ENCODE measurements at regions not wholly inside any gene's neighbourhood (a gene's known extent, or its start where the extent isn't known, plus 50 kb on each side); places are given as distances from the start of the nearest gene placed in this dataset.
"Not testable (repeated sequence)": the region's sequence is repeated elsewhere in the genome, so short reads cannot be mapped to it uniquely, and the experiment has no call there.

DNA sequence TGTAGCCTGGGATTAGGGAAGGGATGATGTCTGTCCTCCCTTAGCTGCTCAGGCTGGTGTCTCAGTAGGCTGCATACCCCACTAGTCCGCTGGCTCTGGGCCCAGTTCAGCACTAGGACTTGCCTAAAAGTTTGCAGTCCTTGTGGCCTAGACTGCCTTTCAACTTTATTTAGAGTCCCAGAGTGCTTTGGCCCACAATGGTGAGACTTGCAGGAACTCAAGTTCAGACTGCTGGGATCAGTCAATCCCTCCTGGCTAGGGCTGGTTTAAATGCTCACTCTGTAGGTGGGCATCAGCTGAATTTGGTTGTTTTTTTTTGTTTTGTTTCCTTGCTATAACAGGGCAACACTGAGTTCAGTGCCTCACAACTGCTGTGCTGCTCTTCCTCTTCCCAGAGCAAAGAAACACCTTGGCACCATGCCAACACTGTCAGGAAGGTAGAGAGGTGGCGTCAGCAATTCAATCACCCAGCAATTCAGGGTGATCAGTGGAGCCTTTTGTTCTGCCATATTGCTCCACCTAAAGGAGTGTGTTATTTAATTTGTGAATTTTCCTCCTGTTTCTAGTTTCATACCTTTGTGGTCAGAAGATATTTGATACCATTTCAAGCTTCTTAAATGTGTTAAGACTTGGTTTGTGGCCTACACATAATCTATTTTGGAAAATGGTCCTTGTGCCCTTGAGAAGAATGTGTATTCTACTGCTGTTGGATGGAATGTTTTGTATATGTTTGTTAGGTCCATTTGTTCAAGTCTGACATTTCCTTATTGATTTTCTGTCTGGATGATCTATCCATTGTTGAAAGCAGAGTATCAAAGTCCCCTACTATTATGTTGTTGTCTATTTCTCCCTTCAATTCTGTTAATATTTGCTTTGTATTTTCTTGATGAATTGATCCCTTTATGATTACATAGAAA, 284.0 kb upstream of the PMFBP1 start:
- no peak for DNase-seq (ENCODE audit: low read depth in 2 of 2)

DNA sequence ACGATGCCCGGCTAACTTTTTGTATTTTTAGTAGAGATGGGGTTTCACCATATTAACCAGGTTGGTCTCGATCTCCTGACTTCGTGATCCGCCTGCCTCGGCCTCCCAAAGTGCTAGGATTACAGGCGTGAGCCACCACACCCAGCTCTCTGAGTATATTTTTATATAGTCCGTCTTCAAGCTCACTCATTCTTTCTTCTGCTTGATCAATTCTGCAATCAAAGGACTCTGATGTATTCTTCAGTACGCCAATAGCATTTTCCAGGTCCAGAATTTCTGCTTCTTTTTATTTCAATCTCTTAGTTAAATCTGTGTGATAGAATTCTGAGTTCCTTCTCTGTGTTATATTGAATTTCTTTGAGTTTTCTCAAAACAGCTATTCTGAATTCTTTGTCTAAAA, 281.9 kb upstream of the PMFBP1 start:
- not testable (repeated sequence) for DNase-seq (ENCODE audit: low read depth in 2 of 2)

DNA sequence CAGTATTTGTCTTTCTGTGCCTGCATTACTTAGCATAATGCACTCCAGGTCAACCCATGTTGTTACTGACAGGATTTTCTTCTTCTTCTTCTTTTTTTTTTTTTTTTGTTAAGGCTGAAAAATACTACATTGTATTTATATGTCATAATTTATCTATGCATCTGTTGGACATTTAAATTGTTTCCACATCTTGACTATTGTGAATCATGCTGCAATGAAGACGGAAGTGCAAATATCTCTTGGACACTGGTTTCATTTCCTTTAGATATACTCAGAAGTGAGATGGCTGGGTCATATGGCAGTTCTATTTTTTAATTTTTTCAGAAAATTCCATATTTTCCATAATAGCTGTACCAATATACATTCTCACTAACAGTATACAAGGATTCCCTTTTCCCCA, 272.7 kb upstream of the PMFBP1 start:
- DNase-seq (ENCODE audit: low read depth in 2 of 2): no peak

DNA sequence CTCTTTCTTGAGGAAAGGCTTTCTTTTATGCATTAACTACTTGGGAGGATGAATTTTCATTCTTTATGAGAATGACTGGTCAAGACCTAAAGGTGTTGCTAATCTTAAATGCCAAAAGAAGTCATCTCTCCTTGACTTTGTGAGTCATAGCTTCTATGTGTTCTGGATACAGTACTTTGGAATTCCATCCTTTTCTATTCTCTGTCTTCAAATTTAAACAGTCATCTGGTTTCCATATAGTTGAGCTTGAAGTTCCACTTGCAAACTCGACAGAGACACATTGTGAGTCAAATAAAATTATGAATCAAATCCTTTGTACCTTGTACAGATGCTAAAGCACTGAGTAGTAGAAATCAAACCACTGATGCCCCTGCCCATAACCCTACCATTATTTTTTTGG, 271.9 kb upstream of the PMFBP1 start:
- DNase-seq (ENCODE audit: low read depth in 2 of 2): no peak

DNA sequence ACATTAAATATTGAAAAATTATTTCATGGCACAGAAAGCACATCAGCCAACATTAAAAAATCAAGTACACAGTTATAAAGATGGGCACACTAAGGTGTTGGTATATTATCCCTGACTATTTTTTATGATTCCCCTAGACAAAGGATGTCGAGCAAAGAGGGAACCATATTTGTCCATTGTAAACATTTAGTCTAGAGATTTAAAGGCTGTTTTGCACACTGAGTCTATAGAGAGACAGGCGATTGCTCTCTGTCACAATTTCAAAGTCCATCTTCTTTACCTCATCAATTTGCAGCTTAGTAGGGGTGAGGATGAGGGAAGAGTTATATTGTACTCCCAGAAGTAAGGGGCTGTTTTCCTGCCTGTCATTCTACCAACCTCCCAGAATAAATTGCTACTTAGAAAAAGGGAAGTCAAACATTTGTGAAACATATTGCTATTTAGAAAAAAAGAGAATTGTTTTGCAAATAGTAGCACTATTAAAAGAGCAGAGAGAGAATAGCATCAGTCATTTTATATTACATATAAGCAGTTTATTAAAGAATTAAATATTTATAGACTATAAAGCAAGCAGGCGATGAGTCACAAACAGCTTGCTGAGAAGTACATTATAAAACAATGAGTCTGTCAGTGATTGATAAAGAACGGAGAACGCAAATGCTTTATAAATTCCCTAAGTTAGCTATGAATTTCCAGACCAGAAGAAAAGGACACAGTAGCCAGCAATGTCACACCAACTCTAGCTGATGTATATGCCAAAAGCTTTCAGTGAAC, 270.6 kb upstream of the PMFBP1 start:
- DNase-seq (ENCODE audit: low read depth in 2 of 2): no peak

DNA sequence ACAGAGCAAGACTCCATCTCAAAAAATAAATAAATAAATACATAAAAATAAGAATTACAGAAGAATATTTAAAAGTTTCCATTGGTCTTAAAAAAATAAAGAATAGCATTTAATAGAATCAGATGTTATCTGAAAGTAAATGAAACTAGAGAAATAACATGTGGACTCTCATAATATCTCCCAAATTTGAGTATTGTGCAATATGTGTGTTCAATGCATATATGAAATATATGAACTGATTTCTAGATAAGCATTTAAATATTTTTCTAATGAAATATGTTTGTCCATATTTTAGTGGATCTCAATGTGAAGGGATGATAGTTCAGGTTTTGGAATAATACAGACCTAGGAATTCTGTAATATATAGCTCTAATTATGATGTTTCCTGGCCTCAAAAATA, 265.9 kb upstream of the PMFBP1 start:
- DNase-seq (ENCODE audit: low read depth in 2 of 2): no peak

DNA sequence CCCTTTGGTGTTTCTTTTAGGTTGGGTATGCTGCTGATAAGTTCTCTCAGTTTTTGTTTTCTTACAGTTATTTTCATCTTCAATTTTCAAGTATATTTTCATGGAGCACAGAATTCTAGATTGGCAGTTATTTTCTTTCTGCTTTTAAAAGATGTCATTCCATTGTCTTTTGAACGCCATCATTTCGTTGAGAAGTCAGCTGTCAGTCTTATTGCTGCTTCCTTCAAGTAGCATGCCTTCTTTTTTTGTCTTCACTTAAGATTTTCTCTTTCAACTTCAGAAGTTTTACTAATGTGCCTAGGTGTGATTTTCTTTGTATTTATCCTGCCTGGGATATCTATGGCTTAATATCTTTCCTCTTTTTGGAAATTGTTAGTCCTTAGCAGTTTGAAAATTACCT, 262.2 kb upstream of the PMFBP1 start:
- DNase-seq (ENCODE audit: low read depth in 2 of 2): no peak

DNA sequence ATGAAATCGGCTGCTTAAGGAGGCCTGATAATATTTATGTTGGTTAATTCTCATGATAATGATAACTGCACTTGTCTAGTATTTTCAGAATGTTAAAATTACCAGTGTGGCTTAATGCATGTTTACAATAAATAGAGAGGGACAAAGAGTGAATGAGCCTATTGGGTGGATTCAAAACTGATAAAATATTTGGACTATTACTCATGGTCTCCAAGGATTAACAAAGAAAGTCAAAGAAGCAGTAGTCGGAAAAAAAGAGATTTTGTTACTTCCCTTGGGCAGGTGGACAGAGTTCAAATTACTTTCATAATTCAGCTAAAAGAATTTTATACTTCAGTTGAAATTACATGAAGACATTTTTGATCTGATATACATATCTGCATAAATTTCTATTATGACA, 258.2 kb upstream of the PMFBP1 start:
- no peak for DNase-seq (ENCODE audit: low read depth in 2 of 2)

DNA sequence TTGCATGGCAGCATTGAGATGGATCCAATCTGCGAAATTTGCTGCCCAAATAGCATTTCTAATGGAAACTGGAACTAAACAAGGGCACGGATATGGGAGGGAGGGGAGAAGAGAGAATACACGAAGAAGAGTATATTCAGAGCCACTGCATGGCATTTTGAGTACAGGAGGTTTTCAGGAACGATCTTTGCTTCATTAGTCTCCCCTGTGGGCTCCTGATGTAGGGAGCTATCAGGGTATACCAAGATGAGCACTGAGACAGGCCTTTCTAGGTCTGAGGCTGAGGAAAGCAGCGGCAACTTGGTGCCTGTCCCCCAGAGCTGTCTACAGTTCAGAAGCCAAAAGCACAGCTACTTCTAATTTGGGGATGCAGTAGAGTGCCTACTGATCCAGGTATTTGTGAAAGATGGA, 257.7 kb upstream of the PMFBP1 start:
- no peak for DNase-seq (ENCODE audit: low read depth in 2 of 2)

DNA sequence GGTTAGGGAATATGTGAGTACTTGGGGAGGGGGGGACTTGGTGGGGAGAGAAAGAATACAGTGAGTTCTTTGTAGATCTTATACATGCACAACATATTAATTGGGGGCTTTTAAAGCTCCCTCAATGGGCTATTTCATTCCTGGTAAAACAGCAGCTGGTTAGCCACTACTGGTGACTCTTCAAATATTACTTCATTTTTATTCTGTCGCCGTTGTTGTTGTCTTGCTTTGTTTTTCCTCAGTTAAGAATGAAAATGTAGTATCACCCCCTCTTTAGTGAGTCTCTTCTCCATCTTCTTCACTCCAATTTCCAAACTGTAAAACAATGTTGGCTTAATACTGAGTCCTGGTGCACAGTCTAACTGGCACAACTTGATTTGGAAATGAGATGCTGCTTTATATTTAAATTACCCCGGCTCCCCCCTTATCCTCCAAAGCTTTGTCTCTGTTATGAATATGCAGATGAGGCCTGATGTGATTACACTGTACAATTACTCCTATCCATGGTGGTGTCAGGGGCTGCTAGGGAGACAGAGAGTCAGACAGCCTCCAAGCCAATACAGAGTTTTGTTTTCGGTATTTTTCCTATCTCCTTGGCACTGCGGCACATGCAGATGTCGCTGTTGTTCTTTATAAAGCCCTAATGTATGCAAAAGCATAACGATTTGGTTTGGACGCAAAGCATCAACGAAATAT, 256.9 kb upstream of the PMFBP1 start:
- no peak for DNase-seq (ENCODE audit: low read depth in 2 of 2)

DNA sequence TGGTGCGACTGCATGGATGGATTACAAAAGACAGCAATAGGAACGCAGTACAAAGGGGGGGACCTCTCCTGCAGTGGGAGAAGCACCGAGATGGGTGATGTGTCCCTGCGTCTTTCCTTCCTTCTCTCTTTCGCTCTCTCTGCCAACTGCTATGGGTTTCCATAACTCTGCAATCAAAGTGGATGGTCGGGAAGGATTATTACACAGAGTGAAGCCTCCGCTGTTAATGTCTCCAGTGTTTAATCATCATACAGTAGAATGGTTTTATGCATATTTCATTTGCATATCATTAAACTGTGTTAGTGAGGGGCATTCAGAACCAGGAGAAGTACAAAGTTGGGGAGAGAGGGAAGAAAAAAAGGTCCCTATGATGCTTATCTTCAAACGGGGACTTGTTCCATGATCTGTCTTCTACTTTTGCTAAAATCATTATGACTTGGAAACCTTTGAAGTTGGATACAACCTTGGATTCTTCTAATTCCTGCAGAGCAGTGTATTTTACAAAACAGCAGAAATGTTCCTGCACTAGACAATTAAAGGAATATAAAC, 255.9 kb upstream of the PMFBP1 start:
- no peak for DNase-seq (ENCODE audit: low read depth in 2 of 2)

DNA sequence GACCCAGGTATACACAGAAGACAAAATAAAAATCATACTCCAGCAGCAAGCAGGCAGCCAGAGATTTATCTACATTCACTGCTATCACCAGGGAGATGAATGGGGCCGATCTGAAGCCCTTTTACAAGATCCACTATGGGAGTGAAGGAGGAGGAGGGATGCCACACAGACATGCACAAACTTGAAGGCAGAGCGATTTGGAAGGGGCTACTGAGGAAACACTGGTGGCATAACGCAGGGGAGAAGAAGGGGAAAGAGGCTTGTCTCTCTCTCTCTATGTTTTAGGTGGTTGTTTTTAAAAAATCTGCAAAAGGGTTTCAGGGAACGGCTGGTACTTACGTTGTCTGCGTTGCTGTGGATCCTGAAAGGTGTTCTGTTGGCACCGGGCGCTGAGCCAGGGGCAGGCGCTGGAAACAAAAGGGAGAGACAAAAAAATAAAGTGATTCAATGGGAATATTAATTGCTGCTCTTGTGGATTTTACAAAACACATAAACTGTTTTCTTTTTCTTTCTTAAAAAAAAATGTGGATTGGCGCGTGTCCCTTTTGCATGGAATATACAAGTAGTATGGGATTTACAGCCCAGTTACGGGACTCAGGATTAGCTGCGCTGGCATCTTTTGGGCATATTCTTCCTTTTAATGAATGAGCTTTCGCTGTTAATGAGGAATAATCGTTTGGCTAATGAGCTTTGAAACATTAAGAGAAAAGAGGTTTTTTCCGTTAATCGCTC, 255.3 kb upstream of the PMFBP1 start:
- no peak for DNase-seq (ENCODE audit: low read depth in 2 of 2)

DNA sequence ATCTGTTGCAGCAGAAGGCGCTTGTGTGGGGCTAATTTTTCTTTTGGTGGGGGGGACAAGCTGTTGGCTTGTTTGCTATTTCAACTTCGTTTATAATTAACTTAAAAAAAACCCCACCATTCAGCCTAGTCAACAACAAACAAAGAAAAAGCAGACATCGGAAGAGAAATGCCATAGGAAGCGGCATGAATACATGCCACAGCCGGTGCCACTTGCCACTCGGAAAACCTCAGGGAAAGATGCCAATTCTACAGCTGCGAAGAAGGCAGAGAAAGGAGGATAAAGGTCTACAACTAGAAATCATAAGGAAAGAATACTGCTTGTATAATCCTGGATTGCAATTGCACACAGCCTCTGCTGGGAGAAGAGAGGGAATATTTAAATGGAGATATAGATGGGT, 254.4 kb upstream of the PMFBP1 start:
- DNase-seq (ENCODE audit: low read depth in 2 of 2): no peak

DNA sequence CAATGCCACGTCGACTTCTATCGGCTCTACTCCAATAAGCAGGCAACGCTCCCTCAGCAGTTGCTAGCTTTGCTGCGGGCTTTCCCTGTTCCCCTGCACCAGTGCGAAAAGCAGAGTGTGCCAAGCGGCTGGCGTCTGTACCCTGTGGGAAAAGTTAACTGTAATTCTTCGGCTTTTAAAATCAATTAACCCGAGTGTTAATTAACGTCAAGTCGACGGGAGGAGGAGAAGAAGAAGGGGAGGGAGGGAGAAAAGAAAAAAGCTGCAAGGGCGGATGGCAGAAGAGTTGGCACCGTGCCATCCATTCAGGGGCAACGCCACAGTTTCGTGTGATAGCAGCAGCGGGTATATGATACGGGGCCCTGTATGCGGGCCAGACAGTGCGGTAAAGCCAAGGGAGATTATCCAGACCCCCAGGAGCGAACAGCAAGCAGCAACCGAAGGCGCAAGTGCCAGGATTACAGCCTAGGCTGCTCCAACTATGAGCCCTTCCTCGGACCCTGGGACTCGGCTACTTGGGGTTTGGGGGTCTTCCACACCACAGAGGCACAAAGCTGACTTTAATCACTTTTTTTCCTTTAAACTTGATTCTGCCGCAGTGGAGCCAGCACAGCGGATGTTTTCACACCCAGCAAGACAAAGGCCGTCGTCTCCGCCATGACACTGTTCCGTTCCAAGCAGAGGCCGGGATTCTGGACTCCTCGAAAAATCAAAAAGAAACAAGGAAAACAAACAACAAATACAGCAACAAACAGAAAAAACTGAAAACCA, 253.8 kb upstream of the PMFBP1 start:
- DNase-seq (ENCODE audit: low read depth in 2 of 2): no peak

DNA sequence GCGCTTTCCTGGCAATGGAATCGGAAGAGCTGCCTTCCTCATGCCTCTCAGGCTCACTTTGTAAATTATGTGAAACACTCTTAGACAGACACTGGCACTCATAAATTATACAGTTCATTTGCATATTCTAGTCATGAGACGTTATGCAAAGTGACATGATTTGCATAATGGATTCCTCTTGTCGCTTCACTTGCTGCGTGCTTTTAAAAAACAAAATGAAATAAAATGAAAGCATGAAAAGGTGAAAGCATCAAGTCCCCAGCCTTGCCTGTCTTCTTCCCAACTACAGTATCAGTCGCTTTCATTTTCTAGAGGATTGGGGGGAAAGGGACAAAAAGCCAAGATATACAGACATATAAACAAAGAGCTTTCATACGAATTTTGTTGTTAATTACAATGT, 252.8 kb upstream of the PMFBP1 start:
- DNase-seq (ENCODE audit: low read depth in 2 of 2): no peak

DNA sequence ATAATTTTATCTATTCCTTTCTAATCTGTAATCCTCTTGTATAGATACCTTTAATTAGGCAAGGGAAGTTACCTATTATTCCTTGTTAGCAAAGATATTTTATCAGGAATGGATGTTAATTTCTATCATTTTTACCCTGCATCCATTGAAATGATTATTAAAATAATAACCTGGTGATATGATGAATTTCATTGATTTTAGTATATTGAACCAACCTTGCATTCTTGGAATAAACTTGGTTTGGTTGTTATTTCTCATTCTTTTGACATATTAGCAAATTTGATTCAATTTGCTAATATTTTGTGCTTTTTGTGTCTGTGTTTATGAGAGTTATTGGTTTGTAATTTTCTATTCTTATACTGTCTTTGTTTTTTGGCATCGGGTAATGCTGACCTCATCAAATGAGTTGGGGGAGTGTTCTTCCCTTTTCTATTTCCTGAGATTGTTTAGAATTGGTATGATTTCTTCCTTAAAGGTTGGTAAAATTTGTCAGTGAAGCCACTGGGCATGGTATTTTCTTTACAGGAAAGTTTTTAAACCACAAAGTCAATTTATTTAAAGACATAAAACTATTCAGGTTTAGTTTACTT, 250.4 kb upstream of the PMFBP1 start:
- DNase-seq (ENCODE audit: low read depth in 2 of 2): no peak

DNA sequence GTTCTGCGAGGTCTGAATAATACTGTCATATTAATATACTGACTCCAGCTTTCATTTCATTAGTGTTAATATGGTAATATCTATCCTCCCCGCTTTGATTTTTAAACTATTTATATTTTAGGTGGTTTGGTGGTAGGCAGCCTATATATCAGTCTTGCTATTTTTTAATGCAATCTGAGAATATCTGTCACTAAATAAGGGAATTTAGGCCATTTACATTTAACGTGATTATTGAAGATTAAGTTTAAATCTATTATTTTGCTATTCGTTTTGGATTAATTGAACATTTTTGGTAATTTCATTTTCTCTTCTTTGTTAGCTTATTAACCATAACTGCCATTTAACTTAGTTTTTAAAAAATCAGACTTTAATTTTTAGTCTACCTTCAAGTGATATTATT, 247.7 kb upstream of the PMFBP1 start:
- DNase-seq (ENCODE audit: low read depth in 2 of 2): no peak

DNA sequence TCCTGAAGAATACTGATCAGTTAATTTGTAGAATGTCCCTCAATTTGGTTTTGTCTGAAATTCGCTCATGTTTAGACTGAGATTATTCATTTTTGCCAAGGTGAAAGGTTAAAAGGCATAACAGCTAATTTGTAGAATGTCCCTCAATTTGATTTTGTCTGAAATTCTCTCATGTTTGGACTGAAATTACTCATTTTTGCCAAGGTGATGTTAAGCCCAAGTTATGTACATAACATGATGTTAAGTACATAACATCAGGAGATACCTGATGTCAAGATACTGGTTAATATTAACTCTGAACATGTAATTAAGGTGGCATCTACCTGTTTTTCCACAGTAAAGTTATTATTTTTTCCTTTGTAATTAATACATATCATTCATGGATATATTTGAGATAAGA, 243.4 kb upstream of the PMFBP1 start:
- no peak for DNase-seq (ENCODE audit: low read depth in 2 of 2)

DNA sequence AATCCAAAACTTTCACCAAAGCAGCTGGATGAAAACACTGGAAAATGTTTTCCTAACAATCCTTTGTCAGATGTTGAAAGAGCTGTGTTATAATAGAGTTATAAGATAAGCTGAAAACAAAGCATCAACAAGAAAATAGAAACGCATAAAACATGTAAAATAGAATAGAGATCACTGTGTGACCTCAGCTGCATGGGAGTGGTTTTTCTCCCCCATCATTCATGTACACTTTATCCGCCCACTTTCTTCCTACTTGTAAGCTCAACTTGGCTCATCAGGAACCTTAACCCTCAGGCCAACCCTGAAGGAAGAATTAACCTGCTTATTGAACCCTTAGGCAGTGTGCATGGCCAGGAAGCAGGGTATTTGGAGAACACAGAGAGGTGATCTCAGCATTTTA, 238.5 kb upstream of the PMFBP1 start:
- no peak for DNase-seq (ENCODE audit: low read depth in 2 of 2)

DNA sequence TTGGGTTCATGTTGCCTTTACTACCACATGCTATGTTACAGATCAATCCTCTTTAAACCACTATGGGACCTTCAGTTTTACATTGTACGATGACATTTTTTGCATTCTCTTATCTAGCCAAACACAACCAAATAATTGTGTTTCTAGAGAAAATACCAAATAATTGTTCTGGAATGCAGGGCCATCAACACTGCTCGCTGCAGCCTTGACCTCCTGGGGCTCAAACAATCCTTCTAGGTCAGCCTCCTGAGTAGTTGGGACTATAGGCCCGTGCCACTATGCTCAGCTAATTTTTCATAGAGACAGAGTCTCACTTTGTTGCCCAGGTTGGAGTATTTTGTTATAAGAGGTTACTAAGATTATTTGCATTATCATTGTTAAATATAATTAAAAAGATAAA, 237.5 kb upstream of the PMFBP1 start:
- no peak for DNase-seq (ENCODE audit: low read depth in 2 of 2)
